Muscle of leg (tissue), 3 donors: ENCODE measurements at regions not wholly inside any gene's neighbourhood (a gene's known extent, or its start where the extent isn't known, plus 50 kb on each side); places are given as distances from the start of the nearest gene placed in this dataset.
"Not testable (repeated sequence)": the region's sequence is repeated elsewhere in the genome, so short reads cannot be mapped to it uniquely, and the experiment has no call there.

Experiments used
- DNase-seq: peaks from one replicate; pipeline ENCODE4 v3.0.0; 2013
- H3K27ac ChIP-seq: one replicate; pipeline ENCODE4 v1.5.1; 2013; ENCODE audit warnings: mild to moderate bottlenecking, low read length, control low read depth
- H3K27me3 ChIP-seq: one replicate; pipeline ENCODE4 v1.6.1; 2013; ENCODE audit warnings: low read length; ENCODE audit not compliant: control insufficient read depth, insufficient read depth
- H3K36me3 ChIP-seq: one replicate; pipeline ENCODE4 v1.6.1; 2013; ENCODE audit warnings: low read length; ENCODE audit not compliant: control insufficient read depth, insufficient read depth
- H3K4me1 ChIP-seq: one replicate; pipeline ENCODE4 v1.6.1; 2013; ENCODE audit warnings: low read length; ENCODE audit not compliant: control insufficient read depth, insufficient read depth
- H3K4me3 ChIP-seq: one replicate; pipeline ENCODE4 v1.5.1; 2013; ENCODE audit warnings: low read length, control low read depth
- H3K9me3 ChIP-seq: replicated peaks from 2 replicates; pipeline ENCODE4 v1.6.1; 2013; ENCODE audit warnings: low read depth, low read length; ENCODE audit not compliant: control insufficient read depth
- WGBS: methylation state at CpG from one replicate; pipeline ENCODE4 v1.1.5; 2013; ENCODE audit warnings: missing lambda C conversion rate; ENCODE audit not compliant: insufficient coverage; 5-methylcytosine and 5-hydroxymethylcytosine counted together

DNA sequence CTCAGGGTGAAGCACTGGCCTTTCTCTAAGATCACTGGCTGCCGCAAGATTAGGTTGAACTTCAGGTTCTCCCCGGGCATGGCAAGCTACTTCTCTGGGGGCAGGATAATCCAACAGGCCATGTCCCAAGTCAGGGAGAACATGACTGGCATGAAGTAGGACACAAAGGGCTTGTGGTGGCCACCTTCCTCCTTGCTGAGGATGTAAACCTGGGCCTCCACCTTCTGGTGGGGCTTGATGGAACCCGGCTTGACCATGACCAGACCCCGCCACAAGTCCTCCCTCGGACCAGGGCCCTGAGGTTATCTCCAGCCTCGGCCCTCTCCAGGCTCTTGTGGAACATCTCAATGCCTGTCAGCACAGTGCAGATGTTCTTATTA is 211.1 kb upstream of the WSB1 start:
- no peak for DNase-seq
- WGBS: 90% methylated on average over 6 of the region's 6 CpGs
- H3K27ac ChIP-seq: no peak overlapping the region
- no peaks in the 10 kb centered on the region for H3K27me3 ChIP-seq
- no peaks in the 10 kb centered on the region for H3K36me3 ChIP-seq
- H3K9me3 ChIP-seq: peaks cover 25% of the 10 kb centered on the region
- no peaks in the 10 kb centered on the region for H3K4me1 ChIP-seq
- no peak overlapping the region for H3K4me3 ChIP-seq

DNA sequence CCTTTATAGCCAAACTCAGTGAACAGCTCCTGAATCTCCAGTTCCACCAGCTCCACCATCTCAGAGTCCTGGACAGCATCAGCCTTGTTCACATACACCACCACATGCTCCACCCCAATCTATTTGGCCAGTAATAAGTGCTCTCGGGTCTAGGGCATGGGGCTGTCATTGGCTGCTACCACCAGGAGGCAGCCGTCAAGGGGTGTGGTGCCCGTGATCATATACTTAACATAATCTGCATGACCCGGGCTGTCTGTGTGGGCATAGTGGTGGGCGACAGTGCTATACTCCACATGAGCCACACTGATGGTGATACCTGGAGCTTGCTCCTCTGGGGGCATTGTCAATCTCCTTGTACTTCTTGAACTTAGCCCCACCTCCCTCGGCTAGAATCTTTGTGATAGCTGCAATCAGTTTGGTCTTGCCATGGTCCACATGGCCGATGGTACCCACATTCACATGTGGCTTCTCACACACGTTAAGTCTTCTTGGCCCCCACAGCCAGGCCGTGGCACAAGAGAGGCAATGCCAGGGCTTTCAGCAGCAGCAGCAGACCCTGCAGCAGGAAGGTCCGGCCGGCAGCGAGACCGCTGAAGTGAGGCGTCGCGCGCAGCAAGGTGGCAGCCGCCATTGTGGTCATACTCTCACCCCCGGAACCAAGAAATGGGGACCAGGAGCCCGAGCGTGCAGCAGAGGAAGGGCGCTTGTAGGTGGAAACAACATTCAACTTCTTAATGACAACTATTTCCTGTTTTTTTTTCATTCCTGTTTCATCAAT is 210.3 kb upstream of the WSB1 start:
- H3K4me1 ChIP-seq: no peaks in the 10 kb centered on the region
- no peak for DNase-seq
- 86% methylated on average over 18 of the region's 22 CpGs for WGBS
- peaks cover 19% of the 10 kb centered on the region for H3K9me3 ChIP-seq
- no peaks in the 10 kb centered on the region for H3K27me3 ChIP-seq
- no peak overlapping the region for H3K4me3 ChIP-seq
- H3K36me3 ChIP-seq: no peaks in the 10 kb centered on the region
- H3K27ac ChIP-seq: no peak overlapping the region

DNA sequence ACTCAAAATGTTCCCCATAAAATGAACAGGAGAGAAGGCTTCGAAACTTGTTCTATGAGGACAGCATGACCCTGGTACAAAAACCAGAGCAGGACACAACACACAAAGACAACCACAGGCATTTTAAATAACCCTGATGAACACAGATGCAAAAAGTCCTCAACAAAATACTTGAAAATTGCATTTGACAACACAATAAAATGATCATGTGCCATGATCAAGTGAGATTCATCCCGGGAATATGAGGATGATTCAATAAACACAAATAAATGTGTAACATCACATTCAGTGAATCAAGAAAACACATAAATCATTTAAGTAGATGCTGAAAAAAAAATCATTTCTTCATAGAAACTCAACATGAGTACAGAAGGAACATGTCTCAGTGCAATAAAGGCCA is 208.4 kb upstream of the WSB1 start:
- WGBS: no CpG with 5 or more reads among the region's 2 CpGs
- H3K4me3 ChIP-seq: no peak overlapping the region
- DNase-seq: no peak
- H3K27me3 ChIP-seq: no peaks in the 10 kb centered on the region
- no peak overlapping the region for H3K27ac ChIP-seq
- no peaks in the 10 kb centered on the region for H3K4me1 ChIP-seq
- no peaks in the 10 kb centered on the region for H3K36me3 ChIP-seq
- H3K9me3 ChIP-seq: peaks cover 16% of the 10 kb centered on the region

DNA sequence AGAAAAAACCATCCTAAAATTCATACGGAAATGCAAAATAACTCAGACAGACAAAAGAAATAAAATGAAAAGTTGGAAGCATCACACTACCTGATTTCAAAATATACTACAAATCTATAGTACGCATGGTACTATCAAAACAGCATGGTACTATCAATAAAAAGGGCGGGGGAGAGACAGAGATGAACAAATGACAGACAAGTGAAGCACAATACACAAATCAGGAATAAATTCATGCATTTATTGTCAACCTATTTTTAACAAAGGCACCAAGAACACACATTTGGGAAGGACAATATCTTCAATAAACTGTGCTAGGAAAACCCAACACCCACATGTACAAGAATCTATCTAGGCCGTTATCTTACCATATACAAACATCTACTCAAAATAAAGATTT is 207.4 kb upstream of the WSB1 start:
- Histone ChIP-seq H3K4me1 (no peaks in the 10 kb centered on the region), H3K4me3 (no peak overlapping the region), H3K27ac (no peak overlapping the region), H3K27me3 (no peaks in the 10 kb centered on the region), H3K9me3 (peaks cover 18% of the 10 kb centered on the region), H3K36me3 (no peaks in the 10 kb centered on the region)
- WGBS: no CpG with 5 or more reads among the region's 4 CpGs
- DNase-seq: no peak

DNA sequence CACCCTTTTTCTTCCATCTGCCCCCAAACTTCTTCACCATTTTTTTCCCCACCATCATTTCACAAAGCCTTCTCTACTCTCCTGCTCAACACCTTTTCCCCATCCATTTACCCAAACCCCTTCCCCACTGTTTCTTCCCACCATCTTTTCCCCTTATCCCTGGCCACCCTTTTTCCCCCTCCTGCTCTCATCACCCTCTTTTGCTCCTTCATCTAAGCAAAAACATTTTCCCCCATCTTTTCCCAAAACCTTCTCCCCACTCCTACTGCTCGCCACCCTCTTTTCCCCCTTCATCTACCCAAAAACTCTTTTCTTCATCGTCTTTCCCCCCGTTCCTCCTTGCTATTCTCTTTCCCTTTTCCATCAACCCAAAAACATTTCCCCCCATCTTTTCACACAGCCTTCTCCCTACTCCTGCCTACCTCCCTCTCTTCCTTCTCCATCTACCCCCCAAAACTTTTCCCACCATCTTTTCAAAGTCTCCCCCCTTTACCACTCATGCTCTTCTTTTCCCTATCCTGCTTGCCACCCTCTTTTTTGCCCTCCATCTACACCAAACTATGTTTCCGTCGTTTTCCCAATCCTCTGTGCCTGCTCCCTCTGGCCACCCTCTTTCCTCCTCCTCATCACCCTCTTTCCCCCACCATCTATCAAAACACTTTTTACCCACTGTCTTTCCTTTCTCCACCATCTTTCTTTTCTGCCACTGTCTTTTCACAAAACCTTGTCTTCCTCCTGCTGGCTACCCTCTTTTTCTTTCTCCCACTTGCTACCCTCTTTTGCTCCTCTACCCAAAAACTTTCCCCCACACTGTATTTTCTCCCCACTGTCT is 205.8 kb upstream of the WSB1 start:
- H3K27me3 ChIP-seq: no peaks in the 10 kb centered on the region
- H3K4me1 ChIP-seq: no peaks in the 10 kb centered on the region
- no peak overlapping the region for H3K4me3 ChIP-seq
- no peak for DNase-seq
- peaks cover 10% of the 10 kb centered on the region for H3K9me3 ChIP-seq
- H3K36me3 ChIP-seq: no peaks in the 10 kb centered on the region
- no peak overlapping the region for H3K27ac ChIP-seq
- WGBS: 66% methylated on average over 5 of the region's 5 CpGs

DNA sequence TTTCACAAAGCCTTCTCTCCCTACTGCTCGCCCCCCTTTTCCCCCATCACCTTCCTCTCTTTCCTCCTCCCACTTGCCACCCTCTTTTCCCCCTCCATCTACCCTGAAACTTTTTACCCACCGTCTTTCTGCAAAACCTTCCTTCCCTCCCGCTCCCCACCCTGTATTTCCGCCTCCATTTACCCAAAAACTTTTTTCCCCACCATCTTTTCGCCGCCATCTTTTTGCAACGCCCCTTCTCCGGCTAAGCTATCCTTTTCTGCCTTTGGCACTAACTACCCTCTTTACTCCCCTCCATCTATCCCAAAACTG is 205.2 kb upstream of the WSB1 start:
- H3K27me3 ChIP-seq: no peaks in the 10 kb centered on the region
- 54% methylated on average over 8 of the region's 8 CpGs for WGBS
- no peaks in the 10 kb centered on the region for H3K36me3 ChIP-seq
- H3K9me3 ChIP-seq: peaks cover 8% of the 10 kb centered on the region
- no peak for DNase-seq
- no peak overlapping the region for H3K27ac ChIP-seq
- H3K4me1 ChIP-seq: no peaks in the 10 kb centered on the region
- H3K4me3 ChIP-seq: no peak overlapping the region

DNA sequence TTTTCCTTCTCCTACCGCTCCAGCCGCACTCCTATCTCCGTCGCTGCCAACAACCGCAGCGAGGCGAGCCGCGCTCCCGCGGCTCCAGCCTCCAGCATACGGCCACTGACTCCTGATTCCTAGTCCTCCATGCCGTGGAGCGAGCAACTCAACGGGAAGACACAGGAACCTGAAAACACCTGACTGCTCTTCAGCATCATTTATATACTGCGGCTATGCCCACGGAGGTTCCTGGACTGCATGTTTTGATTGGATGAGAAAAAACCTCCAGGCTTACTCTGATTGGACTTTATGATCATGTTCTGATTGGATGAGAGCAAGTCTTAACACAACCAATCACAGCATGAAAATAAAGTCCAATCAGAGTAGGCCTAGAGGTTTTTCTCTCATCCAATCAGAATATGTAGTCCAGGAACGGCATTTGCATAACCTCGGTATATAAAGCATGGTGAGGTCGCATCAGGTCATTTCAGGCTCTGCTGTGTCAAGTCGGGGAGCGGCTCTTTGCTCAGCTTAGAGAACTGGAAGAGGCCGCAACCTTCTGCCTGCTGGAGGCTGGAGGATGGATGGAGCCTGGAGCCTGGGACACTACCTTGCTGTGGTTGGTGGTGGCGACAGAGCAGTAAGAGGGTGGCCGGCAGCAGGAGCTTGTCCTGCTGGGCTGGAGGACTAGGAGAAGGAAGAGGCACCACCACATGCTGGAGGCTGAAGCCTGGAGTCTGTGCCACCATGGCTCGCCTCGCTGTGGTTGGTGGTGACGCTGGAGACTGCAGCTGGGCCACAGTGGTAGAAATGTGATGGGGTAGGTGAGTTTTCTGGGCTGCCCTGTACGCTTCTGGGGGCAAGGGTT is 204.6 kb upstream of the WSB1 start:
- not testable (repeated sequence) for H3K4me1 ChIP-seq, H3K27ac ChIP-seq, DNase-seq, H3K27me3 ChIP-seq, H3K36me3 ChIP-seq, H3K9me3 ChIP-seq, H3K4me3 ChIP-seq
- WGBS: 60% methylated on average over 22 of the region's 29 CpGs

DNA sequence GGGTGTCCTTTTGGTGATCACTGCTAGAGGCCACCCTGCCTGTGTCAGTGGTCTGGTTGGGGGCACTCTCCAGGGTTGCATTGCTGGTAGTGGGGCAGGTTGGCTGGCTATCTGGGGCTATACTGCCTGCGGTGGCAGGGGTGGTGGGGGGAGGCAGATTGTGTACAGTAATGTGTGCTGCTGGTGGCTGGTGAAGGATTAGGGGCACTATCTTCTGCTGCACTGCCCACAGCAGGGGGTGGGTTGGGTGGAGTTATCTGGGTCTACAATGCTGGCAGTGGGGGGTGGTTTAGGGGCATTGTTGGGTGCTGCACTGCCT is 204.0 kb upstream of the WSB1 start:
- Histone ChIP-seq H3K36me3 (no peaks in the 10 kb centered on the region), H3K27me3 (no peaks in the 10 kb centered on the region), H3K27ac (no peak overlapping the region), H3K9me3 (peaks cover 7% of the 10 kb centered on the region), H3K4me1 (no peaks in the 10 kb centered on the region), H3K4me3 (no peak overlapping the region)
- WGBS: no CpG with 5 or more reads among the region's 1 CpG
- no peak for DNase-seq

DNA sequence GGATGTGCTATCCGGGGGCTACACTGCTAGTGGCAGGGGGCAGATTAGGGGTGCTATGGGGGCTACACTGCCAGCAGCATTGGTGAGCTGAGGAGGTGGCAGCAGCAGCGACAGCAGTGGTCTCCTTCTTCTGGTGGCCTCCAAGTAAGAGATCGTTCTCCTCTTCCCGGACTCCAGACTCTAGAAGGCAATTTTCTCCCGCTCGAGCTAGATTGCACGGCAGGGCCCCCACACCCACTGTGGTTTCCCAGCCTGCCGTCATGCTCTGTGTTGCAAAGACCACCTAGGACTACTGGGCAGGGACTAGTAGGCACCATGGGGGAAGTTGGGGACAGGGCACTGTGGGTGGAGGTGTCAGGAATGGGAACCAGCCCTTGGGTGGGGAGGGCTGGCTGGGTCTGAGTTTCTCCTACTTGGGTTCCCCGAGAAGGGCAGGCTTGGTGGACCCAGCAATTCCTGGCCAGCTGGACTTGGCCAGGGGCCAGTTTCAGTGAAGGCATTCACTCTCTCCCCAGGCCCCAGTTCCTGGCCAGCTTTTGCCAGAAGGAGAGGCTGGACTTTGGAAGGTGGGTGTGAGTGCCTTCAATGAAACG is 203.4 kb upstream of the WSB1 start:
- not testable (repeated sequence) for DNase-seq, H3K9me3 ChIP-seq, H3K36me3 ChIP-seq, H3K4me1 ChIP-seq, H3K27ac ChIP-seq, H3K27me3 ChIP-seq, H3K4me3 ChIP-seq
- 78% methylated on average over 8 of the region's 10 CpGs for WGBS

DNA sequence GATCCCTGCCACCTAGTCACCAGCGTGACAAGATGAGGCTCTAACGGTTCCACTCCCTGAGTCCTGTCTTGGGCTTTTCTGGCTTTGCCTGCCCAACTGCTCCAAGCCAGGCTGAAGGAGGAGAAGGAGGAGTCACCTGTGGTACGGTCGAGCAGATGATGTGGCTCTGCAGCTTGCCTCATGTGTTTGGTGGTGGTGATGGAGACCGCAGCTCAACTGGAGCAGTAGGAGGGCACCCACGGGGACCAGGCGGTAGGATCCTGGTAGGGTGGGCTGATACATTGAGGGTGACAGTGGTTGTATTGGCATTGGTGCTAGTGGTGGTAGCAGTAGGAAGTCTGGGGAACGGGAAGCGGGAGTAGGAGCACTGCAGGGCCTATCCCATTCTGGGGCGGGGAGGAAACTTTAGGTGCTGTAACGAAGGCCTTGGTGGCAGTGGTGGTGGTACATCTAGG is 202.8 kb upstream of the WSB1 start:
- 85% methylated on average over 11 of the region's 11 CpGs for WGBS
- H3K9me3 ChIP-seq: peaks cover 7% of the 10 kb centered on the region
- no peak overlapping the region for H3K4me3 ChIP-seq
- no peaks in the 10 kb centered on the region for H3K4me1 ChIP-seq
- H3K27me3 ChIP-seq: no peaks in the 10 kb centered on the region
- no peak for DNase-seq
- no peaks in the 10 kb centered on the region for H3K36me3 ChIP-seq
- H3K27ac ChIP-seq: no peak overlapping the region
